Stimulated activated naive CD8-positive, alpha-beta T cell treated with anti-CD3 and anti-CD28 coated beads, Interleukin-15, amount 100 ng/mL, for 72 hours (primary cell): ENCODE measurements at regions not wholly inside any gene's neighbourhood (a gene's known extent, or its start where the extent isn't known, plus 50 kb on each side); places are given as distances from the start of the nearest gene placed in this dataset.

Experiments
- ATAC-seq: fragments of 150-1000 bp; cut with Tn5 transposase; 2 replicates; pipeline ENCODE4 v1.10.0; 2021; ENCODE audit warnings: mild to moderate bottlenecking, moderate library complexity
- DNase-seq, 2 donors: peaks; one replicate each; pipeline ENCODE4 v3.0.0; 2021 to 2022
- H3K27ac Mint-ChIP-seq, 2 donors: one replicate each; pipeline ENCODE4 v1.8.0; 2022; ENCODE audit warnings: mild to moderate bottlenecking in 2 of 2, mixed read lengths in 2 of 2, moderate library complexity in 2 of 2
- H3K27me3 Mint-ChIP-seq: one replicate; pipeline ENCODE4 v1.8.0; 2022; ENCODE audit warnings: mixed read lengths
- H3K4me1 Mint-ChIP-seq: one replicate; pipeline ENCODE4 v1.8.0; 2022; ENCODE audit warnings: mild to moderate bottlenecking, mixed read lengths
- H3K4me3 Mint-ChIP-seq, 2 donors: one replicate each; pipeline ENCODE4 v1.8.0; 2022; ENCODE audit warnings: mild to moderate bottlenecking in 2 of 2, mixed read lengths in 2 of 2, moderate library complexity in 1 of 2
- H3K9me3 Mint-ChIP-seq, 2 donors: one replicate each; pipeline ENCODE4 v1.8.0; 2022; ENCODE audit warnings: mixed read lengths in 2 of 2

DNA sequence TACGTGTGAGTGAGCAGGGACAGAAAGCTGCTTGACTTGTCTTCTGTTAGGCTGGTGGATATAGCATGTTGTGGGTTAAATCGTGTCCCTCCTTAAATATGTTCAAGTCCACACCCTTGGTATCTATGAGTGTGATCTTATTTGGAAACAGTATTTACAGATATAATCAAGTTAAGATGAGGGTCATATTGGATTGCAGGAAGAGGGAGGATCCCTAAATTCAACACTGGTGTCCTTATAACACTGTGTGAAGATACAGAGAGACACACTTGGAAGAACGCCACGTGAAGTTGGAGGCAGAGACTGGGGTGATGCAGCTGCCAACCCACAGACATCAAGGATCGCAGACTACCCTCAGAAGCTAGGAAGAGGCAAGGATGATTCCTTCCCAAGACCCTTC is 275.2 kb upstream of the SSTR1 start:
- Mint-ChIP-seq H3K27me3 (peaks cover 10% of the 10 kb centered on the region), H3K4me3 (no peak overlapping the region)
- no peak for DNase-seq

DNA sequence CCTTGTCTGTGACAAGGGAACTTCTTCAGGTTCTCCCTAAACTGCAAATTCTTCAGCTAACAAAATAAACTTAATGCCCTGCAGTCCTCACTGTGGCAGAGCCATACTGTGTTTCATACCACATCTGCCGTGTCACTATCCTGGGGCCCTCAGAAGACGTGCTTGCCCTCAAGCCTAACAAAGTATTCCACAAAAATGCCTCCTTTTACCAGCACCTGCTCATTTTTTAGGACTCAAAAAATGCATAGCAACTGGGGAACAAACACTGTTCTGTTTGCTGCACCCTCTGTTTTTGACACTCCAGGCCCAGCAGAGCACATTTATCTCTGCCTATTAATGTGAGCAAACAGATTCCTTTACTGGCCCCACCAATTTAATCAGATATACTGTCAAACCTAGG is 270.7 kb upstream of the SSTR1 start:
- no peak for DNase-seq
- Mint-ChIP-seq H3K4me3 (no peak overlapping the region), H3K27ac (no peak overlapping the region), H3K27me3 (peaks cover 9% of the 10 kb centered on the region), H3K4me1 (no peaks in the 10 kb centered on the region), H3K9me3 (no peaks in the 10 kb centered on the region)
- ATAC-seq = no peak

More for the DNA sequence above, 275.2 kb upstream of the SSTR1 start:
- ATAC-seq = no peak
- Mint-ChIP-seq H3K4me1 (no peaks in the 10 kb centered on the region), H3K27ac (no peak overlapping the region), H3K9me3 (no peaks in the 10 kb centered on the region)

DNA sequence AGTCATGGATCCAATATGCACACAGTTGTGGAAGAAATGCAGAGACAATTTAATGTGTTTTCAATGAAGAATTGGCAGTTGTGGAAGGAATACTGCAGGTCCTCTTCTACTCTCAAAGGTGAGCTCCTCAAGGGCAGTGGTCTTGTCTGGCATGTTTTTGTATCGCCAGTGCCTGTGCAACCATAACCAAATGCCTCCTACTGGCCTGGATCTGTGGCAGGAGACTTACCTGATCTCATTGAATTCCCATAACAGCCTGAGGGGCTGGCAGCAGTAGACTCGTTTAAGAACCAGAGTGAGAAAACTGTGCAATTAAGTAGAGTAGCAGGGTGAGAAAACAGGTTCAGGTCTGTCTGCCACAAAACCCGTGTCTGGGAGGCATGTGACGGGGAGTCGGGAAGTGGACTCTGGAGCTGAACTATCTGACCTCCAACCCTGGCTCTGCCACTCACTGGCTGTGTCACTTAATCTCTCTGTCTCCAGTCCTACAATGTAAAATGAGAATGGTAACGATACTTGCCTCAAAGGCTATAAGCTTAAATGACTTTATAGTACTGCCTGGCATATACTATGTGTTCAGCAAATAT is 268.2 kb upstream of the SSTR1 start:
- Mint-ChIP-seq H3K4me3 (no peak overlapping the region), H3K27ac (no peak overlapping the region), H3K27me3 (peaks cover 9% of the 10 kb centered on the region), H3K9me3 (peaks cover 0 to 2% of the 10 kb centered on the region in 2 donors), H3K4me1 (no peaks in the 10 kb centered on the region)
- ATAC-seq (no peak), DNase-seq (no peak)

DNA sequence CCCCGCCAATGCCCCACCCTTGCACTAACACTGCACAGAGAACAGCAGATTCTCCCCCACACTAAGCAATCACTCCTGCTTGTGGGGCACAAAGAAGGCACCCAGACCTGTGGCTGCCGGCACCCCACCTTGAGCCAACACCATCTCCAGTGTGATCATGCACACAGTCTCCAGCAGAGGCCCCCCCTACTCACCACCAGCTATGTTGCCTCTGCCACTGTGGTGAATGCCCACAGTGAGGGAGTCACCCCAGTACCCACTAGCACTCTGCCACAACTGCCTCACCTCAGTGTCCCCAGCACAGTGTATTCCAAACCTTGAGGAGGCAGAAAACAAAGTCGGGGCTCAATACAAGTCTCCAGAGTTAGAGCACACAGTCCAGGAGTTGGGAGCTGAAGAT is 261.7 kb upstream of the SSTR1 start:
- no peak for DNase-seq
- Mint-ChIP-seq H3K4me3 (no peak overlapping the region), H3K27ac (no peak overlapping the region), H3K4me1 (no peaks in the 10 kb centered on the region), H3K27me3 (no peaks in the 10 kb centered on the region), H3K9me3 (peaks cover 24 to 50% of the 10 kb centered on the region in 2 donors)
- ATAC-seq = no peak

DNA sequence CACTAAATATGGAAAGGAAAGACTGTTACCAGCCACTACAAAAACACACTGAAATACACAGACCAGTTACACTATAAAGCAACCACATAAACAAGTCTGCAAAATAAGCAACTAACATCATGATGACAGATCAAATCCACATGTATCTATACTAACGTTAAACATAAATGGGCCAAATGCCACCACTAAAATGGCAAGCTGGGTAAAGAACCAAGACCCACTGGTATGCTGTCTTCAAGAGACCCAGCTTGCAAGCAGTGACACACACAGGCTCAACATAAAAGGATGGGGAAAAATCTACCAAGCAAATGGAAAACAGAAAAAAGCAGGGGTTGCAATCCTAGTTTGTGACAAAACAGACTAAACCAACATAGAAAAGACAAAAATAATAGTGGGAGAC is 260.9 kb upstream of the SSTR1 start:
- DNase-seq (no peak), ATAC-seq (no peak)
- Mint-ChIP-seq H3K4me3 (no peak overlapping the region), H3K27me3 (no peaks in the 10 kb centered on the region), H3K27ac (no peak overlapping the region), H3K4me1 (no peaks in the 10 kb centered on the region), H3K9me3 (peaks cover 24 to 50% of the 10 kb centered on the region in 2 donors)

DNA sequence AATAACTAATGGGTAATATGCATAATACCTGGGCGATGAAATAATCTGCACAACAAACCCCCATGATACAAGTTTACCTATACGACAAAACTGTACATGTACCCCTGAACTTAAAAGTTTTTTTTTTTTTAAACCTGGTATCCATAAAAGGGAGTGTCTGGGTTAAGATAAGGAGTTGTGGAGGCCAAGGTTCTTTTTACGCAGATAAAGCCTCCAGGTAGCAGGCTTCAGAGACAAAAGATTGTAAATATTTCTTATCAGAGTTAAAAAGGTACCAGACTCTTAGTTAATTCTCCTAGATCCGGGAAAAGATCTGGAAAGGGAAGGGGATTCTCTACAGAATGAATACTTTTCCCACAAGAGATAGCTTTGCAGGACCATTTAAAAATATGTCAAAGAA is 259.4 kb upstream of the SSTR1 start:
- ATAC-seq (no peak), DNase-seq (no peak)
- Mint-ChIP-seq H3K4me1 (no peaks in the 10 kb centered on the region), H3K27me3 (no peaks in the 10 kb centered on the region), H3K9me3 (peaks cover 24 to 53% of the 10 kb centered on the region in 2 donors), H3K4me3 (no peak overlapping the region), H3K27ac (no peak overlapping the region)

DNA sequence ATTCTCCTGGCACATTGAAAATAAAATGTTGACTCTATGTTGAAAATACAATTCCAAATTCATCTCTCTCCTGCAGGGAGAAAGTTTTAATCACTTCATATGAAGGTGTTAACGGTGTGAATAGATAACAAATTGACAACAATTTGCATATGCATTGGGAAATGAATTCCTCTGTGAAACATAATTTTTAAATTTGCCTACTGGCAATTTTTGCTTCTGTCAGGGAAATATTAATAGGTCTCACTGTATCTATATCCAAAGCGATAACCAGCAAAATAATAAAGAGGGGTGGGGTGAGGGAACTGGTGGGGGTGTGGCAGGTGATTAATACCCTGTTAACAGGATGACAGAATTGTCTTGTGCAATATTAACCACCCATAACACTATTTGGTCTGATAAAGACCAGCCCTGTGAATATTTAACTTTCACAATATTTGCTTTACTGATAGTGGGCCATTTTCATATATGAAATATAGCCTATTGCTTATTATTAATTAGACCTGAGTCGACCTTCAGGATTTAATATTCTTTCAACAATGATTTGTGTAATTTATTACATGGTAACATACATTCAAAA is 239.0 kb upstream of the SSTR1 start:
- Mint-ChIP-seq H3K4me3 (no peak overlapping the region), H3K9me3 (peaks cover 0 to 13% of the 10 kb centered on the region in 2 donors), H3K27ac (no peak overlapping the region), H3K4me1 (no peaks in the 10 kb centered on the region), H3K27me3 (no peaks in the 10 kb centered on the region)
- no peak for ATAC-seq
- DNase-seq = no peak

DNA sequence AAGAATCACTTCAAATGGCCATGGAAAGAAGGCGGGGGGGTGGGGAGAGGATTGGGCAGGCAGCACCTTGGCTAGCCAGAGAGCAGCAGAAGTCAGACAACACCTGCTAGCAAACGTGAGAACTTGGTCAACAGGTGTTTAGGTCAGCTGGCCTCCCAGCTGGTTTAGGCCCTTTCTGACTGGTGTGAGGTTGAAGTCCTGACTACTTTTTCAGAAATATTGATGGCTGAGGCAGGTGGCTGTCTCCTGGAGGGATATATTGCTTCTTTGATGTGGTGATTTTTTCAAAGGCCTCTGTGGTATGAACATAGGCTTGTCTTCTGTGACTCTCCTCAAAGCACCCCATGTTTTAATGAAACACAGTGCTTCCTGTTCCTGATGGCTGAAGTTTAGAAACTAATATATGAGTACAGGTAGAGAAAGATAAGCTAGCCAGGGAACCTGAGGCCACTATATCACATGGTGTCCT is 238.2 kb upstream of the SSTR1 start:
- no peak overlapping the region for H3K27ac Mint-ChIP-seq
- H3K27me3 Mint-ChIP-seq = no peaks in the 10 kb centered on the region
- H3K9me3 Mint-ChIP-seq = peaks cover 0 to 5% of the 10 kb centered on the region in 2 donors
- no peak overlapping the region for H3K4me3 Mint-ChIP-seq
- H3K4me1 Mint-ChIP-seq = no peaks in the 10 kb centered on the region
- ATAC-seq (no peak), DNase-seq (no peak)

DNA sequence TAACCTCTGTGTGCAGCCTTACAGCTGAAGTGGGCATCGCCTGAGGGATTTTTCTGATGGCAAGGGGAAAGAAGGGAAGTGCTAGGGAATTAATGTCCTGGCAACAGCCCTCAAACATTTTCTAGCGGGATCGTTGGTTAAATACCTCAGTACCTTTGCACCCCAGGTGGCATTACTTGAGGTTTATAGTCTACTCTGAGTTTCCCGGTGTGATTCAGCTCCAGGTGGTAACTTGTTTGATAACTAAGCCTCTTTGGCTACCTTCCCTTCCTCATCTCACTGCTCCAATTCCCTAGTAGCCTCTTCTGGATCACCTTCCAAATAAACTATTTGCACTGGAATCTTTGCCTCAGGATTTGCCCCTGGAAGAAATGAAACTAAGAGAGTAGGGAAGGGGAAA is 237.0 kb upstream of the SSTR1 start:
- no peaks in the 10 kb centered on the region for H3K27me3 Mint-ChIP-seq
- no peak overlapping the region for H3K27ac Mint-ChIP-seq
- ATAC-seq (no peak), DNase-seq (no peak)
- H3K4me1 Mint-ChIP-seq = no peaks in the 10 kb centered on the region
- H3K4me3 Mint-ChIP-seq = no peak overlapping the region
- H3K9me3 Mint-ChIP-seq = no peaks in the 10 kb centered on the region

DNA sequence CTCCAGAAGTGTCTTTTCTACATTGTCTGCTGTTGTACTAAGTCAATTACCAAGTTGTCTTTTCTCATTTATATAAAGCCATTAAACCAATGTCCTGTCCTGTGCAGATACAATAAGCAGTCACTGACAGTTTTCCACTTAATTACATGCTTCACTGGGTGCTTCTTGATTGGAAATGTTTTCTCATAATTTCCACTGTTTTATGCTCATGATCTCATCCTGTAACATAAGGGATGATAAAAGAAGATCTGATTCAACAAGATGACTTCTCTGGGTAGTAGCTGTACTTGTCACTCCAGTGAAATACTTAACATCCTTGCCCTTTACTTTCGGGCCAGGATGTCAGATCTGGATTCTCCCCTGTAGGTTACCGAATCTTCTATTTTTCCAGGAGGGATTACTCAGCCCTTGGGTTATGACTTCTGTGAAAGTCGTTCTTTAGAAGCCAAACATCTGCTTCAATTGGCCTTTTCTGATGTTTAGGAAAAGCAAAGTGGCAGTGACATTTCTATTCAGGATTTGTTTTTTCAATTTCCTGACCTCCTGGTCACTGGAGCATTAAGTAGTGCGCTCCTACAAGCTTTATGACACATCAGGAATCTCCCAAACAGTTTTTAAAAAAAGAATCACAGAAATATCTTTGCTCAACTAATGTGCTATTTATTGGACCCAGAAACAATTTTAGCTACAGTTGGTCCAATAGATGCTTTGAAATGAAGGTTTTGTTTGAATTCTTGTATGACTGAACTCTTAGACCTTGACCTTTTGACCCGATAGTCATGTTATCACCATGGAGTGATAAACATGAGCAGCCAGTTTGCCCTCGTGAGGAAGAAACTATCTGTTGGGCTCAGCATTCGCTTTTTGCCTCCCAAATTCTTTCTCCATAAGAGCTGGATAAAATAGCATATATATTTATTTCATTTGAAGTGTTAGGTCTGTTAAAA is 234.5 kb upstream of the SSTR1 start:
- no peak for DNase-seq
- Mint-ChIP-seq H3K4me1 (no peaks in the 10 kb centered on the region), H3K4me3 (no peak overlapping the region), H3K27ac (no peak overlapping the region), H3K9me3 (no peaks in the 10 kb centered on the region), H3K27me3 (no peaks in the 10 kb centered on the region)
- ATAC-seq = no peak

DNA sequence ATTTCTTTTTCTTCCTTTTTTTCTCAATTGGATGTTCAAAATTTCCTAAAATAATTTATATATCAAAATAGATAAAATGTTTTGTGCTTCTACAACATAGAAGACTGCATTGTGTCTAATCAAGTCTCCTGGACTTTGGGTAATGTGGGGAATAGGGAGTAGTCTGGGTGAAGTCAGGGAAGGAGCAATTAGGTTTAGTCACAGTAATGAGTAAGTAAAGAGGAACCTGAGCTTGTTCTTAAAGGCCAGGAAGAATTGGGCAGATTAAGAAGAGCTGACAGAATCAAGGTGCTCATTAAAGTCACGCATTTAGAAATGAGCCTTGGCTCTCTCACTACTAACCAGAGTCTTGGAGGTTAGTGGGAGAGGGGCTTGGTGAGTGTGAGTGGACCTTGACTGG is 233.3 kb upstream of the SSTR1 start:
- ATAC-seq (no peak), DNase-seq (no peak)
- Mint-ChIP-seq H3K27ac (no peak overlapping the region), H3K4me1 (no peaks in the 10 kb centered on the region), H3K4me3 (no peak overlapping the region), H3K27me3 (no peaks in the 10 kb centered on the region), H3K9me3 (no peaks in the 10 kb centered on the region)

DNA sequence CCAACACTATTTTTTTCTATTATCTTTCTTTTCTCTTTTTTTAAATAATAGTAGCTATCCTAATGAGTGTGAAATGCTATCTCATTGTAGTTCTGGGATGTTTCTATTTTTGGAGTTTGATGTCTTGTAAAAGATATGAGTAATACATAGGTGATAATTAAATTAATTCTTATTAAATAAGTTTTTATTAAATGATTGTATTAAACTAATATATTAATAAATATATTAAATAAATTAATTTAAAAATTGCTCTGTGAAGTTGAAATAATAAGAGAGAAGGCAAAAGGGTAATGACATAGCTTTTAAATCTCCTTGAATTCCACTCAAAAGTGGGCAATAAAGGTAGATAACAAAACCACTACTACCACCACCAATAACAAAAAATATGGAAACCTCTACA is 230.2 kb upstream of the SSTR1 start:
- Mint-ChIP-seq H3K27ac (no peak overlapping the region), H3K4me1 (no peaks in the 10 kb centered on the region), H3K27me3 (no peaks in the 10 kb centered on the region), H3K9me3 (peaks cover 11 to 14% of the 10 kb centered on the region in 2 donors), H3K4me3 (no peak overlapping the region)
- DNase-seq (no peak), ATAC-seq (no peak)

DNA sequence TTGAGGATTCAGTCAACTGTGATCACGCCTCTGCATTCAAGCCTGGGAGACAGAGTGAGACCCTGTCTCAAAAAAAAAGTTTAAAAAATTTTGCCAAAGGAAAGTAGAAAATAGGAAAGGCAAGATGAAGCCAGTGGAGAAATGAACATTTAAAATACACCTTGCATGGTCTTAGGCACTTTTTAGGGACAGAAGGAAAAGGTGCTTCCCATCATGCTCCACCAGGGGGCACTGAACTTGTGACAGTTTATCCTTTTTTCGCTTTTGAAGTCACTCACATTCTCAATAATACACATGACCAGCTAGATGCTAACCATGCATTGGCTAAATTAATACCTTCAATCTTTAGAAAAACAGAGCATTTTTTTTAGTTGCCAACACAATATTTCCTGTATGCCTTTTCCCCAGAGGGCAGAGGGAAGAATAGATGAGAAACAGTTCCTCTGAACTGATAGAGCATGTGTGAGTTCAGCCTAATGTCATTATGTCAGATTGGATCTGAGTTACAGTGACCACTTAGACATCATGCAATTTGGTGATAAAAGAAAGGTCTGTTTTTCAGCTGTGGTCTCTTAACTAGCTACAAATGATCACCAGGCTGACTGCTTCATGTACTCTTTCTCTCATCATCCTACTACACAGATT is 221.8 kb upstream of the SSTR1 start:
- H3K27me3 Mint-ChIP-seq = no peaks in the 10 kb centered on the region
- H3K4me3 Mint-ChIP-seq = no peak overlapping the region
- no peaks in the 10 kb centered on the region for H3K4me1 Mint-ChIP-seq
- peak; percentile 56 for ATAC-seq
- DNase-seq = peak; percentile 15 to 41
- peaks cover 11 to 14% of the 10 kb centered on the region in 2 donors for H3K9me3 Mint-ChIP-seq
- no peak overlapping the region for H3K27ac Mint-ChIP-seq

DNA sequence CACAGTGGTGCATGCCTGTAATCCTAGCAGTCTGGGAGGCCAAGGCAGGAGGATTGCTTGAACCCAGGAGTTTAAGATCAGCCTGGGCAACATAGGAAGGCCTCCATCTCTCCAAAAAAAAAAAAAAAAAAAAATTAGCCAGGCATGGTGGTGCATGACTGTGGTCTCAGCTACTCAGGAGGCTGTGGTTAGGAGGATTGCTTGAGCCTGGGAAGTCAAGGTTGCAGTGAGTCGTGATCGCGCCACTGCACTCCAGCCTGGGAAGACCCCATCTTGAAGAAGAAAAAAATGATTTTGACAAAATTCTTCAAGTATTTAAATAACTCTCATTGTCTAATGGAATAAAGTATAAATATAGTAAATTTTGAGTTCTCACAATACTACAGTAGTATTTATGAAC is 219.2 kb upstream of the SSTR1 start:
- H3K27ac Mint-ChIP-seq = no peak overlapping the region
- H3K4me1 Mint-ChIP-seq = no peaks in the 10 kb centered on the region
- no peaks in the 10 kb centered on the region for H3K27me3 Mint-ChIP-seq

DNA sequence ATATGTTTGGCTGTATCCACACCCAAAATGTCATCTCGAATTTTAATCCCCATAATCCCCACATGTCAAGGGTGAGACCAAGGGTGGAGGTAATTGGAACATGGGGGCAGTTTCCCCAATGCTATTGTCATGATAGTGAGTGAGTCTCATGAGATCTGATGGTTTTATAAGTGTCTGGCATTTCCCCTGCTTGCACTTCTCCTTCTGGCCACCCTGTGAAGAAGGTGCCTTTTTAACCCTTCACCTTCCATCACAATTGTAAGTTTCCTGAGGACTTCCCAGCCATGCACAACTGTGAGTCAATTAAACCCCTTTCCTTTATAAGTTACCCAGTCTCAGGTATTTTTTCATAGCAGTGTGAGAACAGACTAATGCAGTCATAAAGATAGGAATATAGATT is 216.7 kb upstream of the SSTR1 start:
- Mint-ChIP-seq H3K4me3 (no peak overlapping the region), H3K9me3 (no peaks in the 10 kb centered on the region), H3K27ac (no peak overlapping the region), H3K27me3 (no peaks in the 10 kb centered on the region), H3K4me1 (no peaks in the 10 kb centered on the region)
- DNase-seq (no peak), ATAC-seq (no peak)

More for the DNA sequence above, 219.2 kb upstream of the SSTR1 start:
- H3K4me3 Mint-ChIP-seq = no peak overlapping the region
- no peaks in the 10 kb centered on the region for H3K9me3 Mint-ChIP-seq
- ATAC-seq = no peak
- no peak for DNase-seq

DNA sequence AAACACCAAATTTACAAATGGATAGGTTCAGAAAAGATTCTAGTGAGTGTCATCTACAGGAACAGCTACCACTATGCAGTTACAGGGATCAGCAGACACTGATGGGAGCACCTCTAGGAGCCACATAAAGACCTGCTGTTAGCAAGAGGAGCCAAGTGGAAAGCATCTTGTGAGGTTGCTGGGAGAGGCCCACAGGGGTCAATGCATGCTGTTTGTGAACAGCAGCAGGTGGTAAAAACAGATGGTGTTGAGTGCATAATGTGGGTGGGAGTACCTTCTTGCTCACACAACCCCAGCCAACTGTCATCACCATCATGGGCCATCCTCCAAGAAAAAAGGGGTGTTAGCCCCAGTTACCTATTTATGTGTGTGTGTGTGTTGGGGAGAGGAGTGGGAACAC is 215.2 kb upstream of the SSTR1 start:
- no peak for ATAC-seq
- Mint-ChIP-seq H3K4me1 (no peaks in the 10 kb centered on the region), H3K27me3 (no peaks in the 10 kb centered on the region), H3K27ac (peak overlapping the region; percentile 22 to 58), H3K9me3 (no peaks in the 10 kb centered on the region), H3K4me3 (no peak overlapping the region)
- no peak for DNase-seq
